CD14-positive monocyte (primary cell): ENCODE measurements at regions not wholly inside any gene's neighbourhood (a gene's known extent, or its start where the extent isn't known, plus 50 kb on each side); places are given as distances from the start of the nearest gene placed in this dataset.

Experiments used
- DNase-seq, 3 donors: peaks; one replicate each; pipeline ENCODE4 v3.0.0-alpha.2; 2011 to 2022
- H2AFZ ChIP-seq: 2 replicates; pipeline ENCODE4 v1.6.0; 2012; ENCODE audit warnings: mild to moderate bottlenecking, low read depth, low read length, inconsistent platforms; ENCODE audit not compliant: insufficient read depth, poor library complexity, severe bottlenecking
- H3K27ac ChIP-seq, 2 donors: 1 replicate in 1 of 2; 2 replicates in 1 of 2; pipeline ENCODE4 v1.5.1; 2012 to 2013; ENCODE audit warnings: low read length in 2 of 2, control low read depth in 1 of 2, inconsistent platforms in 1 of 2, low read depth in 1 of 2, mild to moderate bottlenecking in 1 of 2
- H3K27me3 ChIP-seq, 2 donors: one replicate each; pipeline versions ENCODE4 v1.6.0 to v1.6.1; 2011 to 2013; ENCODE audit warnings: low read length in 2 of 2; ENCODE audit not compliant: control insufficient read depth in 2 of 2, insufficient read depth in 2 of 2
- H3K36me3 ChIP-seq, 2 donors: replicated peaks in 1 of 2; 1 replicate in 1 of 2; 2 replicates in 1 of 2; pipeline versions ENCODE4 v1.5.1 to v1.6.1; 2012 to 2013; ENCODE audit warnings: low read length in 2 of 2, control low read depth in 1 of 2, inconsistent platforms in 1 of 2, mild to moderate bottlenecking in 1 of 2; ENCODE audit not compliant: insufficient read depth in 2 of 2, control insufficient read depth in 1 of 2
- H3K4me1 ChIP-seq, 2 donors: 1 replicate in 1 of 2; 2 replicates in 1 of 2; pipeline versions ENCODE4 v1.5.1 to v1.6.1; 2012 to 2013; ENCODE audit warnings: low read length in 2 of 2, control low read depth in 1 of 2, inconsistent platforms in 1 of 2, mild to moderate bottlenecking in 1 of 2, moderate library complexity in 1 of 2; ENCODE audit not compliant: insufficient read depth in 2 of 2, control insufficient read depth in 1 of 2
- H3K4me2 ChIP-seq: replicated peaks from 2 replicates; pipeline ENCODE3; 2012; ENCODE audit warnings: low read length, moderate library complexity, mild to moderate bottlenecking; ENCODE audit not compliant: poor library complexity, severe bottlenecking; ENCODE audit errors: extremely low read depth
- H3K4me3 ChIP-seq, 3 experiments: fragments of 200-600 bp in 1 of 3; sonication (generic) in 1 of 3; replicated peaks in 1 of 3; 1 replicate in 2 of 3; 2 replicates in 1 of 3; pipeline ENCODE4 v1.5.1; 2011 to 2013; ENCODE audit warnings: low read length in 3 of 3, mild to moderate bottlenecking in 3 of 3, control low read depth in 2 of 3, low read depth in 2 of 3, inconsistent platforms in 1 of 3, moderate library complexity in 1 of 3
- H3K79me2 ChIP-seq: 2 replicates; pipeline ENCODE4 v1.6.0; 2012; ENCODE audit warnings: mild to moderate bottlenecking, control low read depth, inconsistent platforms, low read length, moderate library complexity; ENCODE audit not compliant: insufficient read depth
- H3K9ac ChIP-seq: 2 replicates; pipeline ENCODE4 v1.6.0; 2017; ENCODE audit warnings: low read length, mild to moderate bottlenecking; ENCODE audit not compliant: insufficient read depth, poor library complexity, severe bottlenecking
- H3K9me3 ChIP-seq, 2 donors: replicated peaks in 1 of 2; 1 replicate in 1 of 2; 2 replicates in 1 of 2; pipeline versions ENCODE4 v1.5.1 to v1.6.1; 2012 to 2013; ENCODE audit warnings: low read length in 2 of 2, control low read depth in 1 of 2; ENCODE audit not compliant: control insufficient read depth in 1 of 2, insufficient read depth in 1 of 2
- H4K20me1 ChIP-seq: 2 replicates; pipeline ENCODE4 v1.6.0; 2012; ENCODE audit warnings: mild to moderate bottlenecking, low read length, control low read depth, moderate library complexity; ENCODE audit not compliant: insufficient read depth
- H3K27ac Mint-ChIP-seq, 7 donors: one replicate each; pipeline ENCODE4 v1.8.0; 2020; ENCODE audit warnings: mild to moderate bottlenecking in 7 of 7, mixed read lengths in 7 of 7, moderate library complexity in 6 of 7, inconsistent platforms in 2 of 7
- H3K27me3 Mint-ChIP-seq, 3 donors: one replicate each; pipeline ENCODE4 v1.8.0; 2021 to 2022; ENCODE audit warnings: low read depth in 3 of 3, mild to moderate bottlenecking in 3 of 3, mixed read lengths in 3 of 3, moderate library complexity in 3 of 3, inconsistent platforms in 1 of 3
- H3K36me3 Mint-ChIP-seq, 2 donors: one replicate each; pipeline ENCODE4 v1.8.0; 2020; ENCODE audit warnings: mixed read lengths in 2 of 2, inconsistent platforms in 1 of 2, mild to moderate bottlenecking in 1 of 2
- H3K4me1 Mint-ChIP-seq: one replicate; pipeline ENCODE4 v1.8.0; 2020; ENCODE audit warnings: mild to moderate bottlenecking, mixed read lengths
- H3K4me3 Mint-ChIP-seq, 2 donors: one replicate each; pipeline ENCODE4 v1.8.0; 2020; ENCODE audit warnings: mild to moderate bottlenecking in 2 of 2, mixed read lengths in 2 of 2, moderate library complexity in 1 of 2
- H3K9me3 Mint-ChIP-seq, 7 donors: one replicate each; pipeline ENCODE4 v1.8.0; 2020 to 2022; ENCODE audit warnings: mixed read lengths in 7 of 7, mild to moderate bottlenecking in 6 of 7, moderate library complexity in 6 of 7, inconsistent platforms in 2 of 7
- WGBS: methylation state at CpG from one replicate; pipeline ENCODE4 v1.1.5; 2013; ENCODE audit warnings: missing lambda C conversion rate; ENCODE audit not compliant: insufficient coverage; 5-methylcytosine and 5-hydroxymethylcytosine counted together
- intact Hi-C, 2 donors: fragments of 100-400 bp; cut with micrococcal nuclease; formaldehyde crosslinking; loops; one replicate each; pipeline versions ENCODE4 v1.15.0 to v1.15.1; 2023
- TF ChIP-seq, protein P1 (sequence below): fragments of 200-600 bp; IDR thresholded peaks from one replicate; pipeline ENCODE4 v1.8.0; 2022; ENCODE audit warnings: antibody characterized with exemption, mild to moderate bottlenecking

DNA sequence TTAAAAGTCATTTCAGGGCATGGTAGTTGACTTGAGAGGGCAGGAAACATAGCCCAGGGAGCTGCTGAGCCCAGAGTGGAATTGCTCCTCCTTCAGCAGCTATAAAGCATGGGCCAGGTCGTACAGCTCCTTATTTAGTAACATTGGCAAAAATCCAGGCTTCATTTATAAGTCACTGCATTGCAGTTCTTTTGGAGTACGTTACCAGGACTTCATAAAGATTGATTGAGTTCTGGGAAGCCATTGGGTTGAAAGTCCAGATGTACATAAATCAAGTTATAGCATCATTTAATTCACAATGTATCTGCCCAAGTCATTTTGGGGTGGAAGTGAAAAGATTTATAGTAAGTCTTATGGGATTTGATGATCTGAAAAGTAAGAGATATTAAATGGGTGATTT is 53.0 kb upstream of the ANKEF1 start:
- H3K9me3 ChIP-seq, result no peaks in the 10 kb centered on the region
- H3K36me3 Mint-ChIP-seq, result no peaks in the 10 kb centered on the region
- H3K27ac ChIP-seq, result no peak overlapping the region
- WGBS, result 0% methylated on average over 1 of the region's 2 CpGs
- H3K4me1 Mint-ChIP-seq, result peaks cover 17% of the 10 kb centered on the region
- no peak overlapping the region for H3K4me2 ChIP-seq
- no peak for DNase-seq
- peaks cover 0 to 6% of the 10 kb centered on the region in 2 donors for H3K27me3 ChIP-seq
- no peaks in the 10 kb centered on the region for H4K20me1 ChIP-seq
- H3K27me3 Mint-ChIP-seq, result peaks cover 0 to 2% (median 1%) of the 10 kb centered on the region in 3 donors
- H3K4me3 Mint-ChIP-seq, result no peak overlapping the region
- intact Hi-C loops, result no loop called here
- no peak overlapping the region for H3K9ac ChIP-seq
- TF ChIP-seq, protein P1, sequence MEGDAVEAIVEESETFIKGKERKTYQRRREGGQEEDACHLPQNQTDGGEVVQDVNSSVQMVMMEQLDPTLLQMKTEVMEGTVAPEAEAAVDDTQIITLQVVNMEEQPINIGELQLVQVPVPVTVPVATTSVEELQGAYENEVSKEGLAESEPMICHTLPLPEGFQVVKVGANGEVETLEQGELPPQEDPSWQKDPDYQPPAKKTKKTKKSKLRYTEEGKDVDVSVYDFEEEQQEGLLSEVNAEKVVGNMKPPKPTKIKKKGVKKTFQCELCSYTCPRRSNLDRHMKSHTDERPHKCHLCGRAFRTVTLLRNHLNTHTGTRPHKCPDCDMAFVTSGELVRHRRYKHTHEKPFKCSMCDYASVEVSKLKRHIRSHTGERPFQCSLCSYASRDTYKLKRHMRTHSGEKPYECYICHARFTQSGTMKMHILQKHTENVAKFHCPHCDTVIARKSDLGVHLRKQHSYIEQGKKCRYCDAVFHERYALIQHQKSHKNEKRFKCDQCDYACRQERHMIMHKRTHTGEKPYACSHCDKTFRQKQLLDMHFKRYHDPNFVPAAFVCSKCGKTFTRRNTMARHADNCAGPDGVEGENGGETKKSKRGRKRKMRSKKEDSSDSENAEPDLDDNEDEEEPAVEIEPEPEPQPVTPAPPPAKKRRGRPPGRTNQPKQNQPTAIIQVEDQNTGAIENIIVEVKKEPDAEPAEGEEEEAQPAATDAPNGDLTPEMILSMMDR, result no peak
- no peak overlapping the region for H2AFZ ChIP-seq
- H3K79me2 ChIP-seq, result no peaks in the 10 kb centered on the region
- H3K36me3 ChIP-seq, result no peaks in the 10 kb centered on the region
- H3K9me3 Mint-ChIP-seq, result peaks cover 0 to 1% (median 0%) of the 10 kb centered on the region in 7 donors
- H3K4me1 ChIP-seq, result peaks cover 9 to 14% of the 10 kb centered on the region in 2 donors
- no peak overlapping the region for H3K4me3 ChIP-seq
- no peak overlapping the region for H3K27ac Mint-ChIP-seq

DNA sequence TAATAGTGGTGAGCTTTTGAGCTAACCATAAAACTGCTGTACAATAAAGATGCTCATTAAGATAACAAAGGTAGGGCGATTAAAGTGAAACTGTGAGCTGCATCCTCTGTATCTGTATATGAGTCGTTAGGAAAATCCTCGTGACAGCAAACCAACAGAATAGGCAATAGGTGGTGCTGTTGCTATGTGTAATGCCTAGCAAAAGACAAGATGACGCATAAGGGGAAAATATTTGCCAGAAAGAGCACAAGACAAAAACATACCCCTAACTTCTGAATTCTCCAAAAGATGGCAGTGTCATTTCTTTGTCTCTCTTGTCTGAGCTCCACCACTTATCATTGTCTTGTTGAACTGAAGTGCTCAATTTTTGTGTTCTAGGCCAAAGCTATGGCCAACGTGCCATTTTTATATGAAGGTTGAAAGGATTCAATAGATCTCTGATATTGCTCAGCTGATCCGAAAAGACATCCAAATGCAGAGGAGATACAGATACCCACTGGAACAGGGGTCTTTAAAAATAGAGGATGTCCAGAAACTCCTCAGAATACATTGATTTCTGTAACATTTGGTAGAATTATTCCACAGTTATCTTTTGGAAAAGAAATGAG is 56.3 kb upstream of the ANKEF1 start:
- Histone ChIP-seq H3K4me3 (no peak overlapping the region), H3K36me3 (no peaks in the 10 kb centered on the region), H3K4me1 (peaks cover 0 to 4% of the 10 kb centered on the region in 2 donors), H3K27me3 (peaks cover 0 to 11% of the 10 kb centered on the region in 2 donors), H3K9ac (no peak overlapping the region), H4K20me1 (no peaks in the 10 kb centered on the region), H3K9me3 (no peaks in the 10 kb centered on the region), H3K27ac (no peak overlapping the region), H3K4me2 (no peak overlapping the region), H2AFZ (no peak overlapping the region), H3K79me2 (no peaks in the 10 kb centered on the region)
- TF ChIP-seq, protein P1, result peak; percentile 80
- no peak overlapping the region for H3K27ac Mint-ChIP-seq
- intact Hi-C loops, result loop anchor here (2.0 to 10.0 kb wide), 5 partner anchors 112 to 449 kb away; partner anchors contain the start of gene SNAP25 (in 1 of the 2)
- DNase-seq, result peak; percentile 64 to 80 (median 79)
- peaks cover 5 to 9% (median 6%) of the 10 kb centered on the region in 3 donors for H3K27me3 Mint-ChIP-seq
- H3K4me3 Mint-ChIP-seq, result no peak overlapping the region
- no peaks in the 10 kb centered on the region for H3K9me3 Mint-ChIP-seq
- 57% methylated on average over 1 of the region's 6 CpGs for WGBS
- peaks cover 6% of the 10 kb centered on the region for H3K4me1 Mint-ChIP-seq
- no peaks in the 10 kb centered on the region for H3K36me3 Mint-ChIP-seq
